Lower leg skin (tissue), 3 donors: ENCODE measurements at regions not wholly inside any gene's neighbourhood (a gene's known extent, or its start where the extent isn't known, plus 50 kb on each side); places are given as distances from the start of the nearest gene placed in this dataset.

Experiments
- POLR2A ChIP-seq, 2 donors: fragments of 450-650 bp; IDR thresholded peaks; one replicate each; pipeline ENCODE4 v1.6.1; 2016 to 2017; ENCODE audit warnings: antibody characterized with exemption in 2 of 2, mild to moderate bottlenecking in 1 of 2, moderate library complexity in 1 of 2
- TF ChIP-seq, protein P1 (sequence below), 3 donors: fragments of 450-650 bp; IDR thresholded peaks; one replicate each; pipeline ENCODE4 v1.5.1; 2016; ENCODE audit warnings: antibody characterized with exemption in 3 of 3, mild to moderate bottlenecking in 3 of 3, moderate library complexity in 2 of 3

DNA sequence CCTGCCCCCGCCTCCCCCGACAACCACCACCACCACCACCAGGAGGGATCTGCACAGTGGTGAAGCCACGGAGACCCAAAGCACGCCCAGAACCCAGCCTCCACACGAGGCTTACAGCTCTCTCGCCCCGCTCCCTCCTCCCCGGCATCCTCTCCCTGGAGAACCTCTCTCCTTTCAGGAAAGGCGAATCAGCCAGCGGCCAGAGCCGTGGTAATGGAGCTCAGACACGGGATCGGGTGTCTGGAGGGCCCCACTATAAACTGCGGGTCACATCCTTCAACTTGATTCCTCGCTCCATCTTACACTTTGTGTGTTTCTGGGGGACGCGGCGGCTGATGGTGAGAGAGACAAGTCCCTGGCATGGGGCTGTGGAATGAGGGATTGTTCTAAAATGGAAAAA, 271.5 kb upstream of the SIX2 start:
- TF ChIP-seq POLR2A (IDR thresholded peaks at IDR 0.05) = no peak
- TF ChIP-seq, protein P1, sequence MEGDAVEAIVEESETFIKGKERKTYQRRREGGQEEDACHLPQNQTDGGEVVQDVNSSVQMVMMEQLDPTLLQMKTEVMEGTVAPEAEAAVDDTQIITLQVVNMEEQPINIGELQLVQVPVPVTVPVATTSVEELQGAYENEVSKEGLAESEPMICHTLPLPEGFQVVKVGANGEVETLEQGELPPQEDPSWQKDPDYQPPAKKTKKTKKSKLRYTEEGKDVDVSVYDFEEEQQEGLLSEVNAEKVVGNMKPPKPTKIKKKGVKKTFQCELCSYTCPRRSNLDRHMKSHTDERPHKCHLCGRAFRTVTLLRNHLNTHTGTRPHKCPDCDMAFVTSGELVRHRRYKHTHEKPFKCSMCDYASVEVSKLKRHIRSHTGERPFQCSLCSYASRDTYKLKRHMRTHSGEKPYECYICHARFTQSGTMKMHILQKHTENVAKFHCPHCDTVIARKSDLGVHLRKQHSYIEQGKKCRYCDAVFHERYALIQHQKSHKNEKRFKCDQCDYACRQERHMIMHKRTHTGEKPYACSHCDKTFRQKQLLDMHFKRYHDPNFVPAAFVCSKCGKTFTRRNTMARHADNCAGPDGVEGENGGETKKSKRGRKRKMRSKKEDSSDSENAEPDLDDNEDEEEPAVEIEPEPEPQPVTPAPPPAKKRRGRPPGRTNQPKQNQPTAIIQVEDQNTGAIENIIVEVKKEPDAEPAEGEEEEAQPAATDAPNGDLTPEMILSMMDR (IDR thresholded peaks at IDR 0.05) = no peak
